Karpas-422 (cell line): ENCODE measurements at regions not wholly inside any gene's neighbourhood (a gene's known extent, or its start where the extent isn't known, plus 50 kb on each side); places are given as distances from the start of the nearest gene placed in this dataset.
A peak's percentile ranks its signal among the peaks of the same experiment; 100 is the strongest.

Experiments used
- DNase-seq: peaks from one replicate; pipeline ENCODE4 v3.0.0-alpha.2; 2015
- H2AFZ ChIP-seq: fragments of 200-600 bp; sonication (generic); 2 replicates; pipeline ENCODE4 v1.6.1; 2014; ENCODE audit warnings: antibody characterized with exemption, low read length, mixed read lengths
- H3K27ac ChIP-seq: fragments of 200-600 bp; sonication (generic); 2 replicates; pipeline ENCODE4 v1.5.1; 2014; ENCODE audit warnings: mild to moderate bottlenecking, low read length, moderate library complexity
- H3K27me3 ChIP-seq: fragments of 200-600 bp; sonication (generic); 2 replicates; pipeline ENCODE4 v1.6.1; 2014; ENCODE audit warnings: low read length, mixed read lengths
- H3K36me3 ChIP-seq: fragments of 200-600 bp; sonication (generic); 2 replicates; pipeline ENCODE4 v1.6.1; 2014; ENCODE audit warnings: low read length, mixed read lengths; ENCODE audit not compliant: insufficient read depth
- H3K4me1 ChIP-seq: fragments of 200-600 bp; sonication (generic); 2 replicates; pipeline ENCODE4 v1.6.1; 2014; ENCODE audit warnings: mild to moderate bottlenecking, low read length, mixed read lengths
- H3K4me2 ChIP-seq: fragments of 200-600 bp; sonication (generic); 2 replicates; pipeline ENCODE4 v1.6.1; 2014; ENCODE audit warnings: low read length, low read depth, mild to moderate bottlenecking; ENCODE audit not compliant: poor library complexity, severe bottlenecking
- H3K4me3 ChIP-seq: fragments of 200-600 bp; sonication (generic); 2 replicates; pipeline ENCODE4 v1.5.1; 2014; ENCODE audit warnings: mild to moderate bottlenecking, antibody characterized with exemption, low read length, mixed read lengths
- H3K79me2 ChIP-seq: fragments of 200-600 bp; sonication (generic); 2 replicates; pipeline ENCODE4 v1.6.1; 2014; ENCODE audit warnings: mild to moderate bottlenecking, low read length, mixed read lengths
- H3K9ac ChIP-seq: fragments of 200-600 bp; sonication (generic); 2 replicates; pipeline ENCODE4 v1.6.0; 2014; ENCODE audit warnings: low read length
- H3K9me2 ChIP-seq: fragments of 200-600 bp; sonication (generic), shearing (Covaris generic); replicated peaks from 2 replicates; pipeline ENCODE4 v1.6.0; 2014; ENCODE audit warnings: mild to moderate bottlenecking, low read length, moderate library complexity; ENCODE audit not compliant: insufficient read depth
- H3K9me3 ChIP-seq: fragments of 300-700, 200-600 bp; sonication (generic); 2 replicates; pipeline ENCODE4 v1.6.1; 2014; ENCODE audit warnings: low read length, mixed read lengths
- H4K20me1 ChIP-seq: fragments of 200-600 bp; sonication (generic); 2 replicates; pipeline ENCODE4 v1.6.1; 2014; ENCODE audit warnings: mild to moderate bottlenecking, antibody characterized with exemption, low read length, low read depth; ENCODE audit not compliant: insufficient read depth

DNA sequence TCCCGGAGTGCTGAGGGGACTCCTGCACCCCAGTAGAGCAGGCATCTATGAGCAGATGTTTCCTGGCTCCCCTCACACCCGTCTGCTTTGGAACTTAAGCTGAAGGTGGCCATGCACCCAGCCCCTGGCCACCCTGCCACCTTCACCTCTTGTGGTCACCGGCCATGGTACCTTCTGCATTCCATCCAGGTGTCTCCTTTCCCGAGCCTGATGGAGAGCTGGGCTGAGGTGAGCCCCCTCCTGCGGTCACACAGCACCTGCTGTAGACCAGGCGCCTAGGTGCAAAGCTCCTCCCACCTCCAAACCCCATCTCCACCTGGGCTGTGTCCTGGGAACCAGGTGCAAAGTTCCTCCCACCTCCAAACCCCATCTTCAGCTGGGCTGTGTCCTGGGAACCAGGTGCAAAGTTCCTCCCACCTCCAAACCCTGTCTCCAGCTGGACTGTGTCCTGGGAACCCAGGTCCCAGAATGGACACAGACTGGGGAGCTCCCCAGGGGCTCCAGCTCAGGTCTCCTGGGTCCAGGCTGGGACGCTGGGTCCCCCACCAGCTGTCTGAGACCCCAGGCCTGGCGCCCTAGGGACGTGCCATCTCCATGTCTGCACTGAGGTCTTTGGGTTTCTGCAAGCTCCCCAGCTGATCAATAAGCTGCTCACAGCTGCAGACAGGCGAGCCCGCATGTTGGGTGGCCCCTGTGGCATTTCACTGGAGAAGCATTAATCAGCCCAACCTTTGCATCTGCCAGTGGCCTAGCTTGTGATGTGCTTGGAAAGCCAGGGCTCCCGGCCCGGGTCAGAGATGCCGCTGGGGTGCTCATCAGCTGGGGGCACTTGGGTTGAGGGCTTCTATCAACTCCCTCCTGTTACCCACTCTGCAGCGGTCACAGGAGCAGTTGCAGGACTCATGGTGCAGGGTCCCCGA is 61.2 kb upstream of the INPP5A start:
- Histone ChIP-seq H2AFZ (no peak overlapping the region), H3K27ac (peak overlapping the region; percentile 65), H4K20me1 (no peaks in the 10 kb centered on the region), H3K36me3 (peaks cover 3% of the 10 kb centered on the region; the same call in 1 of the 2 replicates), H3K27me3 (no peaks in the 10 kb centered on the region; the same call in 1 of the 2 replicates), H3K9me2 (no peaks in the 10 kb centered on the region), H3K79me2 (no peaks in the 10 kb centered on the region), H3K4me3 (peak overlapping the region; percentile 49; the same call in 1 of the 2 replicates), H3K9ac (peak overlapping the region; percentile 70), H3K9me3 (no peaks in the 10 kb centered on the region), H3K4me2 (peak overlapping the region; percentile 64), H3K4me1 (peaks cover 61% of the 10 kb centered on the region)
- DNase-seq, result peak; percentile 61

GRCh38 chr10:132477066-132477397 is 60.6 kb upstream of the INPP5A start:
- no peaks in the 10 kb centered on the region for H3K9me3 ChIP-seq
- DNase-seq, result no peak
- no peaks in the 10 kb centered on the region for H4K20me1 ChIP-seq
- H3K4me1 ChIP-seq, result peaks cover 58% of the 10 kb centered on the region
- H3K4me2 ChIP-seq, result peak overlapping the region; percentile 64
- H3K36me3 ChIP-seq, result no peaks in the 10 kb centered on the region
- H3K9ac ChIP-seq, result peak overlapping the region; percentile 70
- peak overlapping the region; percentile 65 for H3K27ac ChIP-seq
- no peaks in the 10 kb centered on the region for H3K9me2 ChIP-seq
- H3K4me3 ChIP-seq, result peak overlapping the region; percentile 49
- no peak overlapping the region for H2AFZ ChIP-seq
- H3K27me3 ChIP-seq, result no peaks in the 10 kb centered on the region; the same call in 1 of the 2 replicates
- no peaks in the 10 kb centered on the region for H3K79me2 ChIP-seq

GRCh38 chr10:132477398-132478340 is 59.9 kb upstream of the INPP5A start:
- H3K9ac ChIP-seq, result peak overlapping the region; percentile 70
- peak overlapping the region; percentile 49 for H3K4me3 ChIP-seq
- H4K20me1 ChIP-seq, result no peaks in the 10 kb centered on the region
- H3K36me3 ChIP-seq, result no peaks in the 10 kb centered on the region
- no peaks in the 10 kb centered on the region; the same call in 1 of the 2 replicates for H3K27me3 ChIP-seq
- H3K4me2 ChIP-seq, result peak overlapping the region; percentile 64
- peak overlapping the region; percentile 65 for H3K27ac ChIP-seq
- no peaks in the 10 kb centered on the region for H3K9me2 ChIP-seq
- peaks cover 58% of the 10 kb centered on the region for H3K4me1 ChIP-seq
- peak; percentile 62 for DNase-seq
- no peak overlapping the region for H2AFZ ChIP-seq
- no peaks in the 10 kb centered on the region for H3K79me2 ChIP-seq
- H3K9me3 ChIP-seq, result no peaks in the 10 kb centered on the region

DNA sequence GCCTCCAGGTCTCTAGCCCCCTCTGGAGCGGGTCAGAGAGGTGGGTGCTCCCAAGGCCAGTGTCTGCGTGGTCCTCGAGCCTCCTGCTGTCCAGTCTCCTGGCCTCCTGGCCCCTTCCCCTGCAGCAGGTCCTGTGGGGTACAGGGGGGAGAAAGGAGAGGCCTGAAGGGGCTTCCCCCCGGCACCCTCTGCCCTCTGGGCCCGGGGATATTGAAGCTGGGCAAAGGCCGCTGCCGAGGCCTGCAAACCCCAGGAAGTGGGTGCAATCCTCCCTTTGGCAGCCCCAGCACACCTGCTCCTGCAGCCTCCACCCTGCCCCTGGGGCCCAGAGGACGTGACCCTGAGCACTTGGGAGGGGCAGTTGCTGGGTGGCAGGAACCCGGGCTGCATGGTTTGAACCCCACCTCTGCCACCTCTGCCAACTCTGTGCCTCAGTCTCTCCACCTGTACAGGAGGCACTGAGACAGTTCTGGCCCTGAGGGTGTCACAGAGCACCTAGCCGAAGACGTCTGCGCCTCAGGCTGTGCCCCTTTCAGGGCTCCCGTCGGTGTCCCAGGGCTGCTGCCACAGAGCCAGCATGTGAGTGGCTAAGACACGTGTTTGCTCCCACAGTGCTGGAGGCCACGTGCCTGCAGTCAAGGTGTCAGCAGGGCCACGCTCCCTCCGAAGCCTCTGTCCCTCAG is 59.1 kb upstream of the INPP5A start:
- Histone ChIP-seq H4K20me1 (no peaks in the 10 kb centered on the region), H3K4me3 (peak overlapping the region; percentile 49; the same call in 1 of the 2 replicates), H3K79me2 (no peaks in the 10 kb centered on the region), H3K9me3 (no peaks in the 10 kb centered on the region), H3K27ac (peak overlapping the region; percentile 65; the same call in 1 of the 2 replicates), H3K36me3 (no peaks in the 10 kb centered on the region), H3K27me3 (no peaks in the 10 kb centered on the region; the same call in 1 of the 2 replicates), H3K4me2 (peak overlapping the region; percentile 64), H3K9ac (peak overlapping the region; percentile 70), H3K9me2 (no peaks in the 10 kb centered on the region), H2AFZ (no peak overlapping the region), H3K4me1 (peaks cover 54% of the 10 kb centered on the region)
- no peak for DNase-seq

GRCh38 chr10:132479024-132479602 is 58.5 kb upstream of the INPP5A start:
- no peak for DNase-seq
- Histone ChIP-seq H3K9ac (0 out of 2 replicates have a peak overlapping the region, but pooled peaks have one; percentile 70), H3K36me3 (no peaks in the 10 kb centered on the region), H3K79me2 (no peaks in the 10 kb centered on the region), H3K9me2 (no peaks in the 10 kb centered on the region), H3K27ac (no peak overlapping the region), H3K9me3 (no peaks in the 10 kb centered on the region), H4K20me1 (no peaks in the 10 kb centered on the region), H3K4me2 (peak overlapping the region; percentile 64), H3K4me1 (peaks cover 53% of the 10 kb centered on the region), H3K27me3 (no peaks in the 10 kb centered on the region; the same call in 1 of the 2 replicates), H3K4me3 (no peak overlapping the region), H2AFZ (no peak overlapping the region)

- Histone ChIP-seq H3K27me3 (no peaks in the 10 kb centered on the region; the same call in 1 of the 2 replicates), H3K36me3 (no peaks in the 10 kb centered on the region), H3K9me3 (no peaks in the 10 kb centered on the region), H3K9ac (no peak overlapping the region), H3K4me2 (no peak overlapping the region), H3K9me2 (no peaks in the 10 kb centered on the region), H3K27ac (no peak overlapping the region), H4K20me1 (no peaks in the 10 kb centered on the region), H3K4me1 (peaks cover 53% of the 10 kb centered on the region), H2AFZ (no peak overlapping the region), H3K4me3 (no peak overlapping the region), H3K79me2 (no peaks in the 10 kb centered on the region)
- DNase-seq, result no peak
Measured at GRCh38 chr10:132479603-132480221, 57.9 kb upstream of the INPP5A start.

DNA sequence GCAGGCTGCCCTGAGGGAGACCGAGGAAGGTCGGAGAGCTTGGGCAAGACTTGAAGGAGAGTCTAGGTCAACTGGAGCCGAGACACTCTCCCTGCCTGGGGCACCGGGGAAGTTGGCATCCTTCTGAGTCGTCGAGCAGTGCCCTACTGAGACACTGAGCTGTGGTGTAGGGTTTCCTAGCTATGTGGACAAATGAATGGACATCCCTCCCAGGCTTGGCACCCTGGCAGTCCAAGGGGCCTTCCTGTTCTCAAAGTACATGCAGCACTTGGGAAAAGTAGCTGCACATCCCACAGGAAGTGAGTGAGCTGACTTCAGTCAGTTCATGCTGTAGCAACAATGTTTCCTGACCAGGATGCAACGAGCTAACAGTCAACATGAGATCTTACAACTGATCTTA is 57.2 kb upstream of the INPP5A start:
- H3K4me1 ChIP-seq, result peaks cover 48% of the 10 kb centered on the region
- no peak overlapping the region for H2AFZ ChIP-seq
- H3K27me3 ChIP-seq, result no peaks in the 10 kb centered on the region; the same call in 1 of the 2 replicates
- no peak overlapping the region for H3K9ac ChIP-seq
- no peaks in the 10 kb centered on the region for H3K36me3 ChIP-seq
- DNase-seq, result no peak
- no peak overlapping the region for H3K27ac ChIP-seq
- H3K9me2 ChIP-seq, result no peaks in the 10 kb centered on the region
- no peak overlapping the region for H3K4me3 ChIP-seq
- no peak overlapping the region for H3K4me2 ChIP-seq
- no peaks in the 10 kb centered on the region for H3K79me2 ChIP-seq
- no peaks in the 10 kb centered on the region for H4K20me1 ChIP-seq
- no peaks in the 10 kb centered on the region for H3K9me3 ChIP-seq
